ENCODE measurements at regions not wholly inside any gene's neighbourhood (a gene's known extent, or its start where the extent isn't known, plus 50 kb on each side); places are given as distances from the start of the nearest gene placed in this dataset.

GRCh38 chr20:57811374-57812020, 101.7 kb upstream of the PMEPA1 start:
- H3K27me3 ChIP-seq: no peaks in the 10 kb centered on the region
- H3K4me1 ChIP-seq: no peaks in the 10 kb centered on the region
- DNase-seq (ENCODE audit: low spot score in 2 of 2): no peak
- no peak for TF ChIP-seq CTCF (IDR thresholded peaks at IDR 0.05)
- no peaks in the 10 kb centered on the region for H3K36me3 ChIP-seq
- H3K9me3 ChIP-seq: no peaks in the 10 kb centered on the region
- H3K4me3 ChIP-seq: no peak overlapping the region
- H3K27ac ChIP-seq: no peak overlapping the region
- intact Hi-C loops (cut with DNase I): no loop called here

- H3K9me3 ChIP-seq: no peaks in the 10 kb centered on the region
- no peak overlapping the region for H3K4me3 ChIP-seq
- no peaks in the 10 kb centered on the region for H3K27me3 ChIP-seq
- no peak for DNase-seq (ENCODE audit: low spot score in 2 of 2)
- H3K27ac ChIP-seq: no peak overlapping the region
- no peaks in the 10 kb centered on the region for H3K36me3 ChIP-seq
- intact Hi-C loops (cut with DNase I): no loop called here
- TF ChIP-seq CTCF (IDR thresholded peaks at IDR 0.05): no peak
- H3K4me1 ChIP-seq: no peaks in the 10 kb centered on the region
These were observed 100.9 kb upstream of the PMEPA1 start for GRCh38 chr20:57810511-57811373.

GRCh38 chr20:57809661-57810172, 99.9 kb upstream of the PMEPA1 start:
- H3K36me3 ChIP-seq: no peaks in the 10 kb centered on the region
- H3K4me3 ChIP-seq: no peak overlapping the region
- no peaks in the 10 kb centered on the region for H3K4me1 ChIP-seq
- no peaks in the 10 kb centered on the region for H3K27me3 ChIP-seq
- DNase-seq (ENCODE audit: low spot score in 2 of 2): no peak
- no peak overlapping the region for H3K27ac ChIP-seq
- no peaks in the 10 kb centered on the region for H3K9me3 ChIP-seq
- TF ChIP-seq CTCF (IDR thresholded peaks at IDR 0.05): no peak
- intact Hi-C loops (cut with DNase I): no loop called here

- DNase-seq (ENCODE audit: low spot score in 2 of 2): no peak
- intact Hi-C loops (cut with DNase I): no loop called here
- no peak overlapping the region for H3K27ac ChIP-seq
These were observed 99.3 kb upstream of the PMEPA1 start for GRCh38 chr20:57809149-57809548.

More at GRCh38 chr20:57809149-57809548, 99.3 kb upstream of the PMEPA1 start:
- no peaks in the 10 kb centered on the region for H3K9me3 ChIP-seq
- no peak overlapping the region for H3K4me3 ChIP-seq
- TF ChIP-seq CTCF (IDR thresholded peaks at IDR 0.05): no peak
- H3K36me3 ChIP-seq: no peaks in the 10 kb centered on the region
- no peaks in the 10 kb centered on the region for H3K4me1 ChIP-seq
- no peaks in the 10 kb centered on the region for H3K27me3 ChIP-seq

Measured in ascending aorta (tissue), 2 donors.